ENCODE measurements at regions not wholly inside any gene's neighbourhood (a gene's known extent, or its start where the extent isn't known, plus 50 kb on each side); places are given as distances from the start of the nearest gene placed in this dataset.

GRCh38 chr5:1666221-1666620, 133.4 kb downstream of the MRPL36 start:
- no peak for TF ChIP-seq NFRKB (IDR thresholded peaks at IDR 0.05)
- TF ChIP-seq, protein P1, sequence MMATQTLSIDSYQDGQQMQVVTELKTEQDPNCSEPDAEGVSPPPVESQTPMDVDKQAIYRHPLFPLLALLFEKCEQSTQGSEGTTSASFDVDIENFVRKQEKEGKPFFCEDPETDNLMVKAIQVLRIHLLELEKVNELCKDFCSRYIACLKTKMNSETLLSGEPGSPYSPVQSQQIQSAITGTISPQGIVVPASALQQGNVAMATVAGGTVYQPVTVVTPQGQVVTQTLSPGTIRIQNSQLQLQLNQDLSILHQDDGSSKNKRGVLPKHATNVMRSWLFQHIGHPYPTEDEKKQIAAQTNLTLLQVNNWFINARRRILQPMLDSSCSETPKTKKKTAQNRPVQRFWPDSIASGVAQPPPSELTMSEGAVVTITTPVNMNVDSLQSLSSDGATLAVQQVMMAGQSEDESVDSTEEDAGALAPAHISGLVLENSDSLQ (IDR thresholded peaks at IDR 0.05) = no peak
- no peak for TF ChIP-seq CTBP1 (IDR thresholded peaks at IDR 0.05; ENCODE audit: borderline replicate concordance)
- TF ChIP-seq FOXM1 (IDR thresholded peaks at IDR 0.05; ENCODE audit: borderline replicate concordance) = no peak
- no peak for TF ChIP-seq L3MBTL2 (conservative IDR thresholded peaks at IDR 0.05)
- TF ChIP-seq SUZ12 (IDR thresholded peaks at IDR 0.05) = no peak
- TF ChIP-seq ZNF384 (IDR thresholded peaks at IDR 0.05) = no peak
- ChIA-PET CTCF (no interaction called here), POLR2A (no interaction called here)
- no peak for DNase-seq (ENCODE audit: extremely low spot score)

DNA sequence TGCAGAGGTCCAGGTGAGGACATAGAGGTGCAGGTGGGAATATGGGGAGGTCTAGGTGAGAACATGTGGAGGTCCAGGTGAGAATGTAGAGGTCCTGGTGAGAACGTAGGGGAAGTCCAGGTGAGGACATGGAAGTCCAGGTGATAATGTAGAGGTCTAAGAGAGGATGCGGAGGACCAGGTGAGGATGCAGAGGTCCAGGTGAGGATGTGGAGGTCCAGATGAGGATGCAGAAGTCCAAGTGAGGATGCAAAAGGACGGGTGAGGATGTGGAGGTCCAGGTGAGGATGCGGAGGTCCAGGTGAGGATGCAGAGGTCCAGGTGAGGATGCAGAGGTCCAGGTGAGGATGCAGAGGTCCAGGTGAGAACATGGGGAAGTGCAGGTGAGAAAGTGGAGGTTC, 133.8 kb downstream of the MRPL36 start:
- POLR2A ChIA-PET = no interaction called here
- CTCF ChIA-PET = no interaction called here
- DNase-seq (ENCODE audit: extremely low spot score) = no peak
- TF ChIP-seq FOXA1 (IDR thresholded peaks at IDR 0.05) = no peak
- no peak for TF ChIP-seq NFRKB (IDR thresholded peaks at IDR 0.05)
- TF ChIP-seq L3MBTL2 (conservative IDR thresholded peaks at IDR 0.05) = no peak
- no peak for TF ChIP-seq LEF1 (IDR thresholded peaks at IDR 0.05; ENCODE audit: borderline replicate concordance)

DNA sequence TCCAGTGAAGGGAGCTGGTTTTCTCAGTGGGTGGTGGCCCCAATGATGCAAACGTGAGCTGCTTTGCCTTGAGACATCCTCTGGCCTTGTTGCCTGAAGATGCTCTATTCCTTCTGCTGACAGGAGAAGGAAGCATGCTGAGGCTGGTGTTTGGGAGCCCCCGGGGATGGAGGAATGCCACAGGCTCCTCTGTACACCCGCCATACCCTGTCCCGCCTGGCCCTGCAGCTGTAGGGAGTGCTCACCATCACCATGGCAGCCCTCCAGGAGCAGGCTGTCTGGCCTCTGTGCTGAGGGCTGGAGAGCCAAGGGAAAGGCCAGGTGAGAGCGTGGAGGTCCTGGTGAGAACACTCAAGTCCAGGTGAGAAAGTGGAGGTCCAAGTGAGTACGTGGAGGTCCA, 134.4 kb downstream of the MRPL36 start:
- TF ChIP-seq ELF4 (IDR thresholded peaks at IDR 0.05) (no peak), LEF1 (IDR thresholded peaks at IDR 0.05; ENCODE audit: borderline replicate concordance) (no peak), TARDBP (IDR thresholded peaks at IDR 0.05) (no peak), HDGF (IDR thresholded peaks at IDR 0.05; ENCODE audit: borderline replicate concordance) (no peak), ZNF384 (IDR thresholded peaks at IDR 0.05) (no peak), BHLHE40 (IDR thresholded peaks at IDR 0.05; ENCODE audit: borderline replicate concordance) (no peak), FOXA1 (IDR thresholded peaks at IDR 0.05) (no peak)
- ChIA-PET CTCF (no interaction called here), POLR2A (no interaction called here)
- DNase-seq (ENCODE audit: extremely low spot score) = no peak

DNA sequence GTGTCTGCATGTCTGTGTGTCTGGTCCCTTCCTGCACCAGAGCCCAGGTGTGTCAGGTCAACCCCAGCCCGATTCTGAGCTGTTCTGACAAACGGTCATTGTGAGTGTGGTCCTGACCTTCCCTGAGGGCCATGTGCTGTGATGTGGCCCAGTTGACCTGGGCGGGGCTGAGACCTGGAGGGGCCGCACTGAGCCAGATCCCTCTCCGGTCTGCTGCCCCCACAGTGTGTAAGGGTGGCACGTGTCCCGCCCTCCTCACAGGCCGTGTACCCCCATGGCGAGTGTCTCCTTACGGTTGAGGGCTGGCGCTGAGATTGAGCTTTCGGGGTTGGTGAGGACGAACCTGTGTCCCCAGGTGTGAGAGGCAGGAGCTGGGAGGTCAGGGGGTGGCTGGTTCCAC, 136.5 kb downstream of the MRPL36 start:
- no peak for DNase-seq (ENCODE audit: extremely low spot score)
- no peak for TF ChIP-seq CTBP1 (IDR thresholded peaks at IDR 0.05; ENCODE audit: borderline replicate concordance)
- TF ChIP-seq NFRKB (IDR thresholded peaks at IDR 0.05) = no peak
- TF ChIP-seq ZNF384 (IDR thresholded peaks at IDR 0.05) = no peak
- TF ChIP-seq SP1 (IDR thresholded peaks at IDR 0.05) = no peak
- TF ChIP-seq FOXM1 (IDR thresholded peaks at IDR 0.05; ENCODE audit: borderline replicate concordance) = no peak
- TF ChIP-seq HDGF (IDR thresholded peaks at IDR 0.05; ENCODE audit: borderline replicate concordance) = no peak
- no peak for TF ChIP-seq SUZ12 (IDR thresholded peaks at IDR 0.05)
- TF ChIP-seq, protein P1 (IDR thresholded peaks at IDR 0.05) = no peak
- TF ChIP-seq FOXK2 (IDR thresholded peaks at IDR 0.05) = no peak
- TF ChIP-seq FOXA1 (IDR thresholded peaks at IDR 0.05) = no peak
- no peak for TF ChIP-seq L3MBTL2 (conservative IDR thresholded peaks at IDR 0.05)
- TF ChIP-seq LEF1 (IDR thresholded peaks at IDR 0.05; ENCODE audit: borderline replicate concordance) = no peak
- no peak for TF ChIP-seq ELF4 (IDR thresholded peaks at IDR 0.05)
- TF ChIP-seq BHLHE40 (IDR thresholded peaks at IDR 0.05; ENCODE audit: borderline replicate concordance) = no peak
- no peak for TF ChIP-seq ARNT (IDR thresholded peaks at IDR 0.05)
- CTCF ChIA-PET = no interaction called here

GRCh38 chr5:1662559-1663085, 137.0 kb downstream of the MRPL36 start:
- TF ChIP-seq LEF1 (IDR thresholded peaks at IDR 0.05; ENCODE audit: borderline replicate concordance) = no peak
- no peak for TF ChIP-seq FOXM1 (IDR thresholded peaks at IDR 0.05; ENCODE audit: borderline replicate concordance)
- no peak for TF ChIP-seq FOXK2 (IDR thresholded peaks at IDR 0.05)
- CTCF ChIA-PET = no interaction called here
- POLR2A ChIA-PET = no interaction called here
- no peak for DNase-seq (ENCODE audit: extremely low spot score)

More for the DNA sequence above, 136.5 kb downstream of the MRPL36 start:
- POLR2A ChIA-PET = no interaction called here

DNA sequence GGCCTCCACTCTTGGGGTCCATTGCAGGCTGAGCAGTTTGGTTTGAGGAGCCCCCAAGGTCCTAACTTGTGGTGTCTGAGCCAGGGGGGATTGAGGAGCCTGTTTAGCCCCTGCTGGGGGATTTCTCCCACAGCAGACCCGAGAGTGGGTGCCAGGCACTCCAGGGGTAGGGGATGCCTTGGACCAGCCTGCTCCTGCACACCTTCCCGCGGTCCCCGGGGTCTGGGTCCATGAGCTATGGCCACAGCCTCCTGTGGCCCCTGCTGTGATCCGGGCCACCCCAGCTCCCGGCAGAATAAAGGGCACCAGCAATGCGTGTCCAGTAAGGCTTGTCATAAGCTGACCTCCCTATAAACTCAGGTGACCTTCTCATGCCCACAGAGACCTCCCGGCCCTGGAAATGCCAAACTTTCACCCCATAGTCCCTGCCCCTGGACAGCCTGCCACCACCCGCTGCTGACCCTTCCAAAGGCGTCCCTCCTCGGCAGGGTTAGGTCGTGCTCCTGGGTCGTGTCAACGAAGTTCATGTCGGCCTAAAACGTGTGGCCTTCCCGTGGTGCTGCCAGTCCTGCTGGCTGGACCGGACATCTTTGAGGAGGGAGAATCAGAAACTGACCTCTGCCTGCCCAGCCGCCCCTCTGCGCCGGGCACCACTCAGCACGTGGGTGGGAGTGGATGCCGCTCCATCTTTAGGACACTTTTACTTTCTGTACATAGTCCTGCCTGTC, 137.6 kb downstream of the MRPL36 start:
- DNase-seq (ENCODE audit: extremely low spot score) = no peak
- TF ChIP-seq TARDBP (IDR thresholded peaks at IDR 0.05) (no peak), SUZ12 (IDR thresholded peaks at IDR 0.05) (no peak), ARNT (IDR thresholded peaks at IDR 0.05) (no peak), FOXA1 (IDR thresholded peaks at IDR 0.05) (no peak), LEF1 (IDR thresholded peaks at IDR 0.05; ENCODE audit: borderline replicate concordance) (no peak), ZNF384 (IDR thresholded peaks at IDR 0.05) (no peak), ELF4 (IDR thresholded peaks at IDR 0.05) (no peak), SP1 (IDR thresholded peaks at IDR 0.05) (no peak), L3MBTL2 (conservative IDR thresholded peaks at IDR 0.05) (no peak), BHLHE40 (IDR thresholded peaks at IDR 0.05; ENCODE audit: borderline replicate concordance) (no peak), FOXM1 (IDR thresholded peaks at IDR 0.05; ENCODE audit: borderline replicate concordance) (no peak), CTBP1 (IDR thresholded peaks at IDR 0.05; ENCODE audit: borderline replicate concordance) (no peak), NFRKB (IDR thresholded peaks at IDR 0.05) (no peak)
- POLR2A ChIA-PET = no interaction called here
- CTCF ChIA-PET = no interaction called here

GRCh38 chr5:1661311-1661710, 137.6 kb upstream of the LPCAT1 start:
- DNase-seq (ENCODE audit: extremely low spot score) = no peak
- POLR2A ChIA-PET = no interaction called here
- CTCF ChIA-PET = no interaction called here
- TF ChIP-seq ELF4 (IDR thresholded peaks at IDR 0.05) (no peak), SP1 (IDR thresholded peaks at IDR 0.05) (no peak), ZNF384 (IDR thresholded peaks at IDR 0.05) (no peak), SUZ12 (IDR thresholded peaks at IDR 0.05) (no peak), L3MBTL2 (conservative IDR thresholded peaks at IDR 0.05) (no peak), FOXK2 (IDR thresholded peaks at IDR 0.05) (no peak), BHLHE40 (IDR thresholded peaks at IDR 0.05; ENCODE audit: borderline replicate concordance) (no peak), LEF1 (IDR thresholded peaks at IDR 0.05; ENCODE audit: borderline replicate concordance) (no peak), FOXA1 (IDR thresholded peaks at IDR 0.05) (no peak), NFRKB (IDR thresholded peaks at IDR 0.05) (no peak), HDGF (IDR thresholded peaks at IDR 0.05; ENCODE audit: borderline replicate concordance) (no peak), TARDBP (IDR thresholded peaks at IDR 0.05) (no peak), FOXM1 (IDR thresholded peaks at IDR 0.05; ENCODE audit: borderline replicate concordance) (no peak), CTBP1 (IDR thresholded peaks at IDR 0.05; ENCODE audit: borderline replicate concordance) (no peak), ARNT (IDR thresholded peaks at IDR 0.05) (no peak)
- TF ChIP-seq, protein P1 (IDR thresholded peaks at IDR 0.05) = no peak
